SU-DHL-6 (cell line): ENCODE measurements at regions not wholly inside any gene's neighbourhood (a gene's known extent, or its start where the extent isn't known, plus 50 kb on each side); places are given as distances from the start of the nearest gene placed in this dataset.

Source experiments
- H2AFZ ChIP-seq: fragments of 200-600 bp; sonication (generic); 2 replicates; pipeline ENCODE4 v1.6.1; 2014; ENCODE audit warnings: low read depth, mild to moderate bottlenecking, moderate library complexity, mixed read lengths, antibody characterized with exemption, low read length; ENCODE audit not compliant: severe bottlenecking
- H3F3A ChIP-seq: fragments of 200-600 bp; shearing (Covaris generic); 2 replicates; pipeline ENCODE4 v1.6.0; 2016; ENCODE audit warnings: antibody characterized with exemption, mild to moderate bottlenecking; ENCODE audit not compliant: insufficient read depth
- H3K27ac ChIP-seq: fragments of 200-600 bp; sonication (generic); 2 replicates; pipeline ENCODE4 v1.5.1; 2016; ENCODE audit warnings: low read depth, mild to moderate bottlenecking, low read length, moderate library complexity, mixed read lengths
- H3K27me3 ChIP-seq: fragments of 200-600 bp; sonication (generic), shearing (Covaris generic); 2 replicates; pipeline ENCODE4 v1.6.0; 2014; ENCODE audit warnings: mild to moderate bottlenecking, low read length
- H3K36me3 ChIP-seq: fragments of 200-600 bp; sonication (generic); 2 replicates; pipeline ENCODE4 v1.6.1; 2014; ENCODE audit warnings: mild to moderate bottlenecking, low read length, mixed read lengths
- H3K4me2 ChIP-seq: fragments of 300-600, 200-600 bp; shearing (Covaris generic), sonication (generic); 2 replicates; pipeline ENCODE4 v1.6.0; 2014; ENCODE audit warnings: low read length, low read depth, mild to moderate bottlenecking; ENCODE audit not compliant: poor library complexity, severe bottlenecking
- H3K4me3 ChIP-seq: fragments of 200-600 bp; sonication (generic); 2 replicates; pipeline ENCODE4 v1.5.1; 2014; ENCODE audit warnings: antibody characterized with exemption, low read length, mild to moderate bottlenecking, mixed read lengths; ENCODE audit not compliant: insufficient read depth, poor library complexity, severe bottlenecking
- H3K79me2 ChIP-seq: fragments of 200-600 bp; sonication (generic); 2 replicates; pipeline ENCODE4 v1.6.1; 2014; ENCODE audit warnings: mild to moderate bottlenecking, low read length, moderate library complexity; ENCODE audit not compliant: insufficient read depth
- H3K9ac ChIP-seq: fragments of 200-600 bp; sonication (generic); 2 replicates; pipeline ENCODE4 v1.7.0; 2014; ENCODE audit warnings: mild to moderate bottlenecking, low read length
- H3K9me2 ChIP-seq: fragments of 200-600 bp; sonication (generic); replicated peaks from 2 replicates; pipeline ENCODE4 v1.6.1; 2014; ENCODE audit warnings: low read length; ENCODE audit not compliant: insufficient read depth
- H3K9me3 ChIP-seq: fragments of 200-600 bp; sonication (generic); 2 replicates; pipeline ENCODE4 v1.6.1; 2014; ENCODE audit warnings: low read length, mixed read lengths; ENCODE audit not compliant: insufficient read depth
- H4K20me1 ChIP-seq: fragments of 200-600 bp; sonication (generic); 2 replicates; pipeline ENCODE4 v1.6.1; 2014; ENCODE audit warnings: low read depth, mild to moderate bottlenecking, antibody characterized with exemption, low read length, moderate library complexity, mixed read lengths
- EZH2phosphoT487 ChIP-seq: fragments of 200-600 bp; sonication (generic), shearing (Covaris generic); conservative IDR thresholded peaks from 2 replicates; pipeline ENCODE4 v1.6.1; 2018; ENCODE audit warnings: mild to moderate bottlenecking, antibody characterized with exemption, low read length, moderate library complexity, mixed read lengths
- TF ChIP-seq, protein P1 (sequence below): fragments of 200-600 bp; sonication (generic); IDR thresholded peaks from one replicate; pipeline ENCODE4 v1.5.1; 2017; ENCODE audit warnings: antibody characterized with exemption, mild to moderate bottlenecking, low read length, moderate library complexity; ENCODE audit not compliant: insufficient read depth, poor library complexity, severe bottlenecking

DNA sequence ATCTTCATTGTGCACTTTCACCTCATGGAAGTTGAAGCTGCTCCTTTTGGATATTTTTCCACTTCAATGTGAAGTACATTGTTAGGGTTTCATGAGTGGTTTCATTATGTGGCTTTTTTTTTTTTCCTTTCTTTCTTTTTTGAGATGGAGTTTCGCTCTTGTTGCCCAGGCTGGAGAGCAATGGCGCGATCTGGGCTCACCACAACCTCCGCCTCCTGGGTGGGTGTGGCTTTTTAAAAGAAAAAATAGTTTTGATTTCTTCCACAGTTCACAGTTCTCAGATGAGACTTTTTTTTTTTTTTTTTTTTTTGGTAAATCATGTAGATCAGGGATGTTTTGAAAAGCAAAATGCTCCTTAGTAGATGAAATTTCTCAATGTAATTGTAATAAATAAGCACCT is 652.3 kb upstream of the ANKRD30A start:
- no peak overlapping the region for H3K27ac ChIP-seq
- H3K27me3 ChIP-seq: no peaks in the 10 kb centered on the region
- no peak for TF ChIP-seq EZH2phosphoT487
- TF ChIP-seq, protein P1, sequence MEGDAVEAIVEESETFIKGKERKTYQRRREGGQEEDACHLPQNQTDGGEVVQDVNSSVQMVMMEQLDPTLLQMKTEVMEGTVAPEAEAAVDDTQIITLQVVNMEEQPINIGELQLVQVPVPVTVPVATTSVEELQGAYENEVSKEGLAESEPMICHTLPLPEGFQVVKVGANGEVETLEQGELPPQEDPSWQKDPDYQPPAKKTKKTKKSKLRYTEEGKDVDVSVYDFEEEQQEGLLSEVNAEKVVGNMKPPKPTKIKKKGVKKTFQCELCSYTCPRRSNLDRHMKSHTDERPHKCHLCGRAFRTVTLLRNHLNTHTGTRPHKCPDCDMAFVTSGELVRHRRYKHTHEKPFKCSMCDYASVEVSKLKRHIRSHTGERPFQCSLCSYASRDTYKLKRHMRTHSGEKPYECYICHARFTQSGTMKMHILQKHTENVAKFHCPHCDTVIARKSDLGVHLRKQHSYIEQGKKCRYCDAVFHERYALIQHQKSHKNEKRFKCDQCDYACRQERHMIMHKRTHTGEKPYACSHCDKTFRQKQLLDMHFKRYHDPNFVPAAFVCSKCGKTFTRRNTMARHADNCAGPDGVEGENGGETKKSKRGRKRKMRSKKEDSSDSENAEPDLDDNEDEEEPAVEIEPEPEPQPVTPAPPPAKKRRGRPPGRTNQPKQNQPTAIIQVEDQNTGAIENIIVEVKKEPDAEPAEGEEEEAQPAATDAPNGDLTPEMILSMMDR: no peak
- H3K4me2 ChIP-seq: no peak overlapping the region
- no peaks in the 10 kb centered on the region for H3K9me3 ChIP-seq
- H3K4me3 ChIP-seq: no peak overlapping the region
- no peaks in the 10 kb centered on the region for H3K36me3 ChIP-seq
- no peaks in the 10 kb centered on the region for H4K20me1 ChIP-seq
- no peak overlapping the region for H3K9ac ChIP-seq
- no peaks in the 10 kb centered on the region for H3F3A ChIP-seq
- no peaks in the 10 kb centered on the region for H3K9me2 ChIP-seq
- H2AFZ ChIP-seq: no peak overlapping the region
- H3K79me2 ChIP-seq: no peaks in the 10 kb centered on the region

DNA sequence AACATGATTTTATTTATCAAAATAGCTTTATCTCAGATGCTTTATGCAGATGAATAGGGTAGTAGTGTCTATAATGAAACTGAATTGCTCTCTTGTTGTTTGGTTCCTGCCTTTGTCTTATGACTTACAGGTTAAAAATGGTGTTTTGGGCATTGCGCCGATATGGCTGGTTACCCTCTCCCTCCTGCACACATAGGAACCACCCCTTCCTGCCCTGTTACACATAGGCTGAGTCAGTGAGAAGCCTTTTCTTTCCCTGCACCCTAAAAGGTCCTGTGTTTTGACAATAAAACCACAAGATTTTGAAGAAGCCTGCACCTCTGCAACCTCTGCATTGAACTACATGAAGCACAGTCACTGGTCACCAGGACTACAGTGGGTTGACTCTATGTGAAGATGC is 655.8 kb upstream of the ANKRD30A start:
- H3K9me2 ChIP-seq: no peaks in the 10 kb centered on the region; the same call in 1 of the 2 replicates
- H3K4me2 ChIP-seq: no peak overlapping the region
- H3K27me3 ChIP-seq: no peaks in the 10 kb centered on the region
- TF ChIP-seq, protein P1: no peak
- TF ChIP-seq EZH2phosphoT487: no peak
- no peaks in the 10 kb centered on the region for H3F3A ChIP-seq
- no peak overlapping the region for H2AFZ ChIP-seq
- H3K79me2 ChIP-seq: no peaks in the 10 kb centered on the region
- no peak overlapping the region for H3K9ac ChIP-seq
- no peaks in the 10 kb centered on the region for H3K36me3 ChIP-seq
- no peaks in the 10 kb centered on the region for H3K9me3 ChIP-seq
- no peak overlapping the region for H3K4me3 ChIP-seq
- H3K27ac ChIP-seq: no peak overlapping the region
- H4K20me1 ChIP-seq: no peaks in the 10 kb centered on the region

DNA sequence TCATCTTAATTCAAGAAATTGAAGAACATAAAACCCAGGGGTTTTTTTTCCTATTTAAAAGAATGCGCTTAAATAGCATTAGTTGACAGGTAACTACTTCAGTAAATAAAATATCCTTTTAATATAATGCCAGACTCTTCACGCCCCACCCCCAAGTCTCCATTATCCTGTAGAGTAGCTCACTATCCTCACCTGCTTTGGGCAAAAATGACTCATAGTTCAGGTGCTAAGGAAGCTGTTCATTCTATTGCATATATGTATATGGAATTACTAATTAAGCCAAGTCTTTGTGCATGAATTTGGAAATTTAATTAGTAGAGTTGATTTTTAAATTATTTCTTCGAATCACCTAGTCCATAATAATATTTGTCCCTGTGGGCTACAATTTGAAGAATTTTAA is 656.8 kb upstream of the ANKRD30A start:
- TF ChIP-seq EZH2phosphoT487: no peak
- TF ChIP-seq, protein P1: no peak
- no peak overlapping the region for H3K4me2 ChIP-seq
- no peaks in the 10 kb centered on the region for H4K20me1 ChIP-seq
- H3K27me3 ChIP-seq: no peaks in the 10 kb centered on the region
- no peaks in the 10 kb centered on the region; the same call in 1 of the 2 replicates for H3K9me2 ChIP-seq
- no peak overlapping the region for H3K9ac ChIP-seq
- no peak overlapping the region for H2AFZ ChIP-seq
- H3K9me3 ChIP-seq: no peaks in the 10 kb centered on the region
- no peak overlapping the region for H3K27ac ChIP-seq
- no peaks in the 10 kb centered on the region for H3F3A ChIP-seq
- no peaks in the 10 kb centered on the region for H3K79me2 ChIP-seq
- H3K36me3 ChIP-seq: no peaks in the 10 kb centered on the region
- no peak overlapping the region for H3K4me3 ChIP-seq
